Stimulated activated CD4-positive, alpha-beta T cell treated with anti-CD3 and anti-CD28 coated beads, Interleukin-4, amount 100 ng/mL, for 4 hours (primary cell): ENCODE measurements at regions not wholly inside any gene's neighbourhood (a gene's known extent, or its start where the extent isn't known, plus 50 kb on each side); places are given as distances from the start of the nearest gene placed in this dataset.
"Not testable (repeated sequence)": the region's sequence is repeated elsewhere in the genome, so short reads cannot be mapped to it uniquely, and the experiment has no call there.

ENCODE experiments used
- DNase-seq, 2 experiments: peaks; one replicate each; pipeline ENCODE4 v3.0.0-alpha.2; 2020

GRCh38 chr14:105945896-105946295 is 419.5 kb downstream of the TMEM121 start:
- peak in 1 of 2 experiments; percentile 10 for DNase-seq

- no peak for DNase-seq
Measured at GRCh38 chr14:105947599-105947998, 421.2 kb downstream of the TMEM121 start.

- not testable (repeated sequence) for DNase-seq
Measured at GRCh38 chr14:105948955-105949354, 422.6 kb downstream of the TMEM121 start.

- DNase-seq, result not testable (repeated sequence)
Measured at GRCh38 chr14:105950364-105950892, 424.0 kb downstream of the TMEM121 start.

GRCh38 chr14:105951399-105951798 is 425.0 kb downstream of the TMEM121 start:
- DNase-seq, result no peak

GRCh38 chr14:105952222-105952621 is 425.8 kb downstream of the TMEM121 start:
- no peak for DNase-seq

GRCh38 chr14:105952826-105953225 is 426.4 kb downstream of the TMEM121 start:
- DNase-seq, result no peak

GRCh38 chr14:105961625-105962024 is 435.2 kb downstream of the TMEM121 start:
- DNase-seq, result not testable (repeated sequence)

GRCh38 chr14:105962532-105962931 is 436.1 kb downstream of the TMEM121 start:
- no peak for DNase-seq

GRCh38 chr14:105968291-105968690 is 441.9 kb downstream of the TMEM121 start:
- no peak for DNase-seq

GRCh38 chr14:105969026-105969425 is 442.6 kb downstream of the TMEM121 start:
- not testable (repeated sequence) for DNase-seq

- DNase-seq, result not testable (repeated sequence)
Measured at GRCh38 chr14:105970821-105971220, 444.4 kb downstream of the TMEM121 start.

- no peak for DNase-seq
Measured at GRCh38 chr14:105971593-105972500, 445.5 kb downstream of the TMEM121 start.

GRCh38 chr14:105974902-105975301 is 448.5 kb downstream of the TMEM121 start:
- DNase-seq, result peak; percentile 58 to 59

- DNase-seq, result no peak
Measured at GRCh38 chr14:105978618-105979295, 452.4 kb downstream of the TMEM121 start.

- DNase-seq, result no peak
Measured at GRCh38 chr14:105979446-105979845, 453.1 kb downstream of the TMEM121 start.

- no peak for DNase-seq
Measured at GRCh38 chr14:105980224-105980623, 453.8 kb downstream of the TMEM121 start.

GRCh38 chr14:105981517-105982302 is 455.3 kb downstream of the TMEM121 start:
- DNase-seq, result peak in 1 of 2 experiments; percentile 44

GRCh38 chr14:105982664-105983063 is 456.3 kb downstream of the TMEM121 start:
- no peak for DNase-seq

- no peak for DNase-seq
Measured at GRCh38 chr14:105986894-105987284, 460.5 kb downstream of the TMEM121 start.

- DNase-seq, result no peak
Measured at GRCh38 chr14:105987563-105987962, 461.2 kb downstream of the TMEM121 start.

GRCh38 chr14:105989566-105990302 is 463.4 kb downstream of the TMEM121 start:
- peak in 1 of 2 experiments; percentile 46 for DNase-seq
